Skin epidermis (tissue), 12 donors: ENCODE measurements at regions not wholly inside any gene's neighbourhood (a gene's known extent, or its start where the extent isn't known, plus 50 kb on each side); places are given as distances from the start of the nearest gene placed in this dataset.
"Not testable (repeated sequence)": the region's sequence is repeated elsewhere in the genome, so short reads cannot be mapped to it uniquely, and the experiment has no call there.

Source experiments
- H3K27ac ChIP-seq, 21 experiments: fragments of 200-600 bp; sonication (generic) in 11 of 21; one replicate each; pipeline ENCODE4 v1.5.0; 2020; ENCODE audit warnings: mild to moderate bottlenecking in 3 of 21, inconsistent platforms in 2 of 21, moderate library complexity in 2 of 21
- H3K4me3 ChIP-seq, 7 experiments: fragments of 200-600 bp; sonication (generic) in 2 of 7; one replicate each; pipeline ENCODE4 v1.5.0; 2020; ENCODE audit warnings: inconsistent platforms in 2 of 7, mild to moderate bottlenecking in 2 of 7, moderate library complexity in 1 of 7

GRCh38 chr3:21962456-21962855 is 211.4 kb upstream of the ZNF385D start:
- Histone ChIP-seq H3K4me3 (no peak overlapping the region), H3K27ac (no peak overlapping the region)

- not testable (repeated sequence) for H3K27ac ChIP-seq, H3K4me3 ChIP-seq
Measured at GRCh38 chr3:21966457-21966856, 215.4 kb upstream of the ZNF385D start.

- Histone ChIP-seq H3K27ac (no peak overlapping the region), H3K4me3 (no peak overlapping the region)
Measured at GRCh38 chr3:21979706-21980105, 228.7 kb upstream of the ZNF385D start.

DNA sequence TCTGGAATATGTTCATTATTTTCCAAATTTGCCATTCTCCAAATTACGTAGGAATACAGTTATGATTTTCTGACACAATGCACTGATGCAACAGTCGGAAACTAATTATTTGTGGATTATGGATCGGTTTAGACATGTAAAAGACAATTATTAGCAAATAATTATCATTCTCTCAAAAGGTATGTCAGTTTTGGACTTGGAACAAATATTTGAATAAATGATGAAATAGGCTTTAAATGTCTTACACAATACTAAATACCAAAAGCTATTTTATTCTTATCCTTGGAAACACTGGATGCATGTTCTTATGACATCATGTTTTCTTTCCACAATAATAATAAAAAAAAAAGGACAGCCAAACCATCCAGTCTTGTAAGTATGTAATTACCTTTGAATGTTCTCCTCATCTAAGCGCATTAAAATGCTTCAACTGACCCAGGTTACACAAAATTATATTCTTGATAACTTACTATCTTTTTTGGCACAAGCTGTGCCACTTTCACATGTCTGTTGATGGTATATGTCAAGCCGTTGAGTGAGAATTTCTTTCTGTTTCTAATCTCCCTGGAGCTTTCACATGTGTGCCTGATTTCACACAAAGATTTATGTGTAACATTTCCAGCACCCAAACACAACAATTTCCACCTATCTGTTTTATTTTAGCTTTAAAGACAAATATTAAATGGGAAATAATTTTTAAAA is 238.5 kb upstream of the ZNF385D start:
- H3K27ac ChIP-seq: no peak overlapping the region
- no peak overlapping the region for H3K4me3 ChIP-seq

GRCh38 chr3:21991061-21991460 is 240.1 kb upstream of the ZNF385D start:
- Histone ChIP-seq H3K4me3 (no peak overlapping the region), H3K27ac (no peak overlapping the region)

DNA sequence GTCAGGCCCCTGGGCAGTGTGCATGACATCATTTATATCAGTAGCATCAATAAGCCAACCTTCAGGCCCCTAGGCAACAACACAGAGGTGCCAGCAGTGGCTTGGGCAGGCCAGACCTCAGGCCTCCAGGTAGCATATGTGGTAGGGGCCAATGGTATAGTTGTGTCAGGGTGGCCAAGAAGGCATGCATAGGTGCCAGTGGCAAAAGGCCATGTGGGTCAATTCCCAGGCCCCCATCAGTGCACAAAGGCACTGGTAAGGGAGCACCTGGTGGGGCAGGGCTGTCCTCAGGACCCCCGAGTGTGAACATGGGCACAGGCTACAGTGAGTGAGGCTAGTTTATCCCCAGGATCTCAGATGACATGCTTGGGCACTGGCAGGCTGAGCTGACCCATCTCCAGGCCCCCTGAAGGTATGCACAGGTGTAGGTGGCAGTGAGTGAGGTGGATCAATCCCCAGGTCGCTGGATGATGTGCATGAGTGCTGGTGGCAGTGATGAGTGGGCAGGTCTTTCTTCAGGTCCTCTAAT is 244.1 kb upstream of the ZNF385D start:
- Histone ChIP-seq H3K4me3 (no peak overlapping the region), H3K27ac (no peak overlapping the region)

DNA sequence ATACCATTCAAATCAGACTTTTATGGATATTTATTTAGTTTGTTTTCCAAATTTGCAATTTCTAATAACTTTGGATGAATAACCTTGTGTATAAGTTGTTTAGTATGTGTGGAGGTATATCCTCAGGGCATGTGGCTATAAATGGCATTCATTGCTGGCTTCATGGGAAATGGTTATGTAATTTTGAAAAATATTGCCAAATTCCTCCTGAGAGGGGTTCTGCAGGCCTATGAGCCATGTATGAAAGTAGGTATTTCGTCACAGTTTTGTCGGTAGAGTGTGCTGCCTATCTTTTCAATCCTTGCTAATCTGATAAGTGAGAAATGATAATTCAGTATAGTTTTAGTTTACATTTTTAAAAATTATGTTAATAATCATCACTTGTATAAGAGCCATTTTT is 256.4 kb upstream of the ZNF385D start:
- Histone ChIP-seq H3K27ac (no peak overlapping the region), H3K4me3 (no peak overlapping the region)

DNA sequence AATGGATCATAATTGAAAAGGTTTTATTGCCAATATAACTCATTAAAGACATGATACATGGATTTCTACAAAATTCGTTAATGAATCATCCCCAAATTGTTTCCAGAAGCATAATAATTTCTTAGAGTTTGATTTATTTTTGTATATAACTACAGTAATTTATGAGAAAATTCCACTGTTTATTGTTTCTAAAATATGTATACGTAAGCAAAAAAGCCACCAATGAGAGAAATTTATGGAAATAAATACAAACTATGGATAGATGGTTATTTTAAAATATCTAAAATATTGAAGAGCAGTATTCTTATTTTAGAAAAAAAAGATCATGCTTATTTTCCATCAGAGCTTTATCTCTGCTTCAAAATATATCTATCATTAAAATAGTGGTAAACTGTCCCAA is 260.0 kb upstream of the ZNF385D start:
- Histone ChIP-seq H3K4me3 (no peak overlapping the region), H3K27ac (no peak overlapping the region)

GRCh38 chr3:22012471-22012870 is 261.5 kb upstream of the ZNF385D start:
- no peak overlapping the region for H3K4me3 ChIP-seq
- no peak overlapping the region for H3K27ac ChIP-seq

DNA sequence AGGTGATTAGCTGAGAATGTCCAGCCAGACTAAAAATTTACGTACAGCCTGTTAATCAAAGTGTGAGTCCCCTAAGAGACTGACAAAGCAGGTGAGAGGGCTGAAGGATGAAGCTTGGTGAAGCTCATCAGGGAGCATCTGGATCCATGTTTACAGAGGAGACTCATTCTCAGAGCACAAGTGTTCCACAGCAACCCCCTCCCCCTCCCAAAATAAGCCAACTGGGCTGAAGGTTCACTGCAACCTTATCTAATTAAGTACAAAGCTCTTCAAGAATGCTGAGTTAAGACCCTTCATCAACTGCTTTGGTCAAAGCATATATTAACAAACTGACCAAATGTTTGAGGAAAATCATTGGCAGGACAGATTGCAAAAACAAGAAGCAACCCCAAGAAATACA is 262.6 kb upstream of the ZNF385D start:
- Histone ChIP-seq H3K27ac (no peak overlapping the region), H3K4me3 (no peak overlapping the region)

GRCh38 chr3:22016197-22016596 is 265.2 kb upstream of the ZNF385D start:
- no peak overlapping the region for H3K27ac ChIP-seq

DNA sequence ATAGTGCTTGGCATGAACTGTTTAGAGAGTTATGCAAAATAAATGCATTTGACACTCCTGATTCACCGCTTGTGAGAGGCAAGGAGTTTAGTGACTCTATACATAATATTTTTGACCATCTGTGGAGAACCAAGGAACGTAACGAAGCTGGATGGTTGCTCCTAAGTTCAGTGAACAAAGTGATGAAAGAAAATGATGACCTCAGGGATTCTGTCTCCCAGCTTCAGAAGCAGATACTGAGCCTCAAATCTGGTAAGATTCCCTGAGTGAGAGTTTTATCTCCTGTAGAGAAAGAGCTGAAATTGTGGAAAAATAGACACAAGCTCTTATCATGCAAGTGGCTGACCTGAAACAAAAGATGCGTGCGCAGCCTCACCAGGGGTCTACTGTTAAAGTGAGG is 273.6 kb upstream of the ZNF385D start:
- not testable (repeated sequence) for H3K27ac ChIP-seq, H3K4me3 ChIP-seq

More at GRCh38 chr3:22016197-22016596, 265.2 kb upstream of the ZNF385D start:
- H3K4me3 ChIP-seq: no peak overlapping the region

- no peak overlapping the region for H3K27ac ChIP-seq
Measured at GRCh38 chr3:22029480-22029879, 278.5 kb upstream of the ZNF385D start.

GRCh38 chr3:22039161-22039560 is 288.2 kb upstream of the ZNF385D start:
- no peak overlapping the region for H3K4me3 ChIP-seq
- H3K27ac ChIP-seq: no peak overlapping the region

More at GRCh38 chr3:22029480-22029879, 278.5 kb upstream of the ZNF385D start:
- no peak overlapping the region for H3K4me3 ChIP-seq

DNA sequence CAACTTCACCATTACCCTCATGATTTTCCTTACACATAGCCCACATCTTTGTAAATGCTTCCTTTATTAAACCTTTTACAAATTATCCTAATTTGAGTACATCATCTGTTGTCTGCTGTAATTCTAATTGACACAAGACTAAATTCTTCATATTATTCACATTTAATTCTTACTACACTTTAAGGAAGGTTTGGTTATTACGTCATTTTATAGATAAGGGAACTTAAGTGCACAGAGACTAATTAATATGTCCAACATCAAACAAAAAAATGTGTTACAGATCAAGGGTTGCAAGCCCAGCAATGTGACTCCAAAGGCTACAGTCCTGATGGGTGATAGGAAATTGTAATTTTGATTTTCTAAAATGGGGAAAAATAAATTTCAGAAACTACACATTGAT is 289.1 kb upstream of the ZNF385D start:
- Histone ChIP-seq H3K4me3 (no peak overlapping the region), H3K27ac (no peak overlapping the region)

DNA sequence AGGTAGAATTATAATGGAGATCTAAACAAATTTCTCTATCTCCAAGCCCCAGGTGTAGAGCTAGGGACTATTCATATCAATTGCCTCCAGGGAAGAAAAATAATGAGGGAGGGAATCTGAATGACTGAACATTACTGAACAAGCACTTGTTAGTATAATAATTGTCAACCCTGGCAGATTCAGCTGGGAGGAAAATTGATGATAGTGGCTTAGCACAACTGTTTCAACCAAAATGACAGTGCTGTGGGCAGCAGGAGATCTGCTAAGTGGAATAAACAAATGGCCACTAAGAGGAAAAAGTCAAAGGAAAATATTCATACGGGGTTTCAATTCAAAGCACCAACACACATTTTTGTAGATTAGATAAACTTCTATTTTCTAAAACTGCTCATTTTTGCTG is 294.9 kb upstream of the ZNF385D start:
- H3K4me3 ChIP-seq: no peak overlapping the region

DNA sequence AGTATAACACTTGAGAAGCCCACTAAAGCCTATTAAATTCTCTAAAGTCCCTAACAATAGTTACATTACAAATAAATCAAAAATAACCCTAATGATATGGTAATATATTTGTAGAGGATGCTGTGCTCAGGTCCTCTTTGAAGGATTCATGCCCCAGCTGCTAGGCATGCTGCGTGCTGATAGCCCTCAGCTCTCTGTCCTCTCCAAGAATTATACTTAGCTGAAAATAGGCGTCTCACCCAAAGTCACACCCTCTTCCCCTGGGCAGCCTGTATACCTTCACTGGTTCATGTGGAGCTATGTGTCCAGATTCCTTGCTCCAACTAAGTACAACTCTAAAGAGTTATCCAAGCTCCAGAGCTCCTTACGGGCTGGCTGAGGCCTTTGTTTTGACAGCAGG is 312.5 kb upstream of the ZNF385D start:
- H3K27ac ChIP-seq: no peak overlapping the region
- no peak overlapping the region for H3K4me3 ChIP-seq

More for the DNA sequence above, 294.9 kb upstream of the ZNF385D start:
- no peak overlapping the region for H3K27ac ChIP-seq

- Histone ChIP-seq H3K27ac (no peak overlapping the region), H3K4me3 (no peak overlapping the region)
Measured at GRCh38 chr3:22068619-22069018, 317.6 kb upstream of the ZNF385D start.

DNA sequence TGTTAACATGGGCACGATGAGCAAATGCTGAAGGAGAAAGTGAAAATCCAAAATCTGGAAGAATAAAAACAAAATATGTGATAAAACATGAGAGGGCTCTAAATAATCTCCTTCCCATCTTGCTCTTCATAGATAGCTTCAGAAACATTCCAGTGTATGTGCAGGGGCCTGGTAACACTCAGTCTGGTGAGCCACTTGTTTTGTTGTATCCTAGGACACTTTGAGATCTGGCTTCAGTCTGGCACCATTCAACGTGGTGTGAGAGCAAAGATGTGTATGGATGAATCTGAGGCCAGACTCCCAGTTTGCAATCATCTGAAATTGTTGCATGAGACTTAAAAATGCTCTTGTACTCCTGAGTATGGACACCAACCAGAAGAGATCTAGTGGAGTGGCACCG is 337.2 kb upstream of the ZNF385D start:
- no peak overlapping the region for H3K4me3 ChIP-seq
- H3K27ac ChIP-seq: no peak overlapping the region

DNA sequence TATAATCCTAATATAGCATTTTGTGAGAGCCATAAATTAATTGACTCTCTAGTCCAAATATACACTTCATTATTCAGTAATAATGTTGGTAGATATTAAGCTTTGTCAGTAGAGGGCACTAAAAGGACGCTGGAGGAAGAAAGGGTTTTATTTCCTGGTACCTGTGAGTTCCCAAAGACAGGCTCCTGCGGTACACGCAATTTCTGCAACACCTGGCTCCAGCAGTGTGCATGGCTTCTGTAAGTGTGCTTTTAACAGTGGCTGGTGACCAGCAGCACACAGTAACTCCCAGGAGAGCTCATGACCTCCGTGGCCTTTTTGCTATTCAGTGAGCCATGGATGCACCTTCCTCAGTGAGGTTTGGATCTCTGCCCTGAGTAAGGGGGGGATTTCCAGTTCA is 338.3 kb upstream of the ZNF385D start:
- Histone ChIP-seq H3K4me3 (no peak overlapping the region), H3K27ac (no peak overlapping the region)

- H3K27ac ChIP-seq: no peak overlapping the region
- no peak overlapping the region for H3K4me3 ChIP-seq
Measured at GRCh38 chr3:22091329-22091728, 340.3 kb upstream of the ZNF385D start.

GRCh38 chr3:22098021-22098420 is 347.0 kb upstream of the ZNF385D start:
- no peak overlapping the region for H3K4me3 ChIP-seq
- no peak overlapping the region for H3K27ac ChIP-seq
